ENCODE measurements at regions not wholly inside any gene's neighbourhood (a gene's known extent, or its start where the extent isn't known, plus 50 kb on each side); places are given as distances from the start of the nearest gene placed in this dataset.

GRCh38 chr5:74149395-74149794, 491.1 kb downstream of the ENC1 start:
- TF ChIP-seq CTCF (IDR thresholded peaks at IDR 0.05) (no peak), EP300 (IDR thresholded peaks at IDR 0.05) (no peak), POLR2A (IDR thresholded peaks at IDR 0.05) (no peak)

All from ovary (tissue), 3 donors.